ENCODE measurements at regions not wholly inside any gene's neighbourhood (a gene's known extent, or its start where the extent isn't known, plus 50 kb on each side); places are given as distances from the start of the nearest gene placed in this dataset.

GRCh38 chr2:212908031-212908430, 243.4 kb downstream of the IKZF2 start:
- no peak overlapping the region for H3K4me3 ChIP-seq
- no peaks in the 10 kb centered on the region for H3K27me3 ChIP-seq
- 92 to 96% methylated on average over 5 of the region's 5 CpGs for WGBS, 2 donors
- H3K4me1 ChIP-seq = peaks cover 0 to 5% (median 2%) of the 10 kb centered on the region in 4 donors
- intact Hi-C loops (cut with DNase I) = no loop called here
- TF ChIP-seq POLR2AphosphoS5 (IDR thresholded peaks at IDR 0.05) (no peak), CTCF (IDR thresholded peaks at IDR 0.05) (no peak), EP300 (IDR thresholded peaks at IDR 0.05) (no peak), POLR2A (IDR thresholded peaks at IDR 0.05) (no peak)
- H3K27ac ChIP-seq = no peak overlapping the region
- no peaks in the 10 kb centered on the region for H3K36me3 ChIP-seq
- no peak for DNase-seq
- no peaks in the 10 kb centered on the region for H3K9me3 ChIP-seq

GRCh38 chr2:212906620-212907019, 244.8 kb downstream of the IKZF2 start:
- DNase-seq = no peak
- intact Hi-C loops (cut with DNase I) = no loop called here
- TF ChIP-seq EP300 (IDR thresholded peaks at IDR 0.05) (no peak), POLR2A (IDR thresholded peaks at IDR 0.05) (no peak), CTCF (IDR thresholded peaks at IDR 0.05) (no peak), POLR2AphosphoS5 (IDR thresholded peaks at IDR 0.05) (no peak)
- no peak overlapping the region for H3K27ac ChIP-seq
- no peaks in the 10 kb centered on the region for H3K27me3 ChIP-seq
- 63 to 78% methylated on average over 5 of the region's 5 CpGs for WGBS, 2 donors
- no peaks in the 10 kb centered on the region for H3K36me3 ChIP-seq
- H3K4me1 ChIP-seq = no peaks in the 10 kb centered on the region
- H3K4me3 ChIP-seq = no peak overlapping the region
- no peaks in the 10 kb centered on the region for H3K9me3 ChIP-seq

DNA sequence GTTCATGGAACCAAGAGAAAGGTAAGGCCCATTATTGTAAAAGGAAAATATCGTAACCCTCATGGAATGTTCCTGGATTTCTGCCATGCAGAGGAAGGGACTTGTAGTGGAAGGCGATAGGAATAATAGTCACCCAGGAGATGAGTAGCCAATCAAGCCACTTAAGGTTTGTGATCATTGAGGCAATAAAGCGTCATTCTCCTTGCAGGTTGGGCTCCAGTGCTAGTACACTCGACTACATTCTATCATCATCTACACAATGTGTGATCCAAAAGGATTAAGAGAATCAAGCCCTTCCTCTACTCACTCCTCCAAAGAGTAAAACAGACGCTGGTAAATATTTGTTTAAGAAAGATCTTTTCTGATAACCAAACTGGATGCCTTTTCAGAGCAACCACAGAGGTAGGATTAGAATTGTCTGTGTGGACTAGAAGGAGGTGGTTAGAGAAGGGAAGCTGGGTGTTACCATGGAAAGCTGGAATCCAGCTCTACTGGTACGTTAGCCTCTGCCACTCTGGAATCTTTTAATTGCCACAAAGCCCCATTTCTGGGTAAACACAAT, 245.7 kb downstream of the IKZF2 start:
- Histone ChIP-seq H3K36me3 (no peaks in the 10 kb centered on the region), H3K9me3 (no peaks in the 10 kb centered on the region), H3K4me3 (no peak overlapping the region), H3K27ac (no peak overlapping the region), H3K4me1 (no peaks in the 10 kb centered on the region), H3K27me3 (no peaks in the 10 kb centered on the region)
- intact Hi-C loops (cut with DNase I) = no loop called here
- TF ChIP-seq CTCF (IDR thresholded peaks at IDR 0.05) = no peak
- TF ChIP-seq POLR2AphosphoS5 (IDR thresholded peaks at IDR 0.05) = no peak
- TF ChIP-seq EP300 (IDR thresholded peaks at IDR 0.05) = no peak
- no peak for TF ChIP-seq POLR2A (IDR thresholded peaks at IDR 0.05)
- DNase-seq = no peak
- 13 to 61% methylated on average over 6 of the region's 6 CpGs for WGBS, 2 donors

- H3K4me1 ChIP-seq = no peaks in the 10 kb centered on the region
- no peaks in the 10 kb centered on the region for H3K36me3 ChIP-seq
- 87 to 93% methylated on average over 2 of the region's 2 CpGs for WGBS, 2 donors
- no peak overlapping the region for H3K27ac ChIP-seq
- DNase-seq = no peak
- H3K9me3 ChIP-seq = no peaks in the 10 kb centered on the region
- intact Hi-C loops (cut with DNase I) = no loop called here
- H3K27me3 ChIP-seq = no peaks in the 10 kb centered on the region
- TF ChIP-seq POLR2A (IDR thresholded peaks at IDR 0.05) (no peak), POLR2AphosphoS5 (IDR thresholded peaks at IDR 0.05) (no peak), EP300 (IDR thresholded peaks at IDR 0.05) (no peak), CTCF (IDR thresholded peaks at IDR 0.05) (no peak)
- H3K4me3 ChIP-seq = no peak overlapping the region
Measured at GRCh38 chr2:212904646-212905045, 246.8 kb downstream of the IKZF2 start.

DNA sequence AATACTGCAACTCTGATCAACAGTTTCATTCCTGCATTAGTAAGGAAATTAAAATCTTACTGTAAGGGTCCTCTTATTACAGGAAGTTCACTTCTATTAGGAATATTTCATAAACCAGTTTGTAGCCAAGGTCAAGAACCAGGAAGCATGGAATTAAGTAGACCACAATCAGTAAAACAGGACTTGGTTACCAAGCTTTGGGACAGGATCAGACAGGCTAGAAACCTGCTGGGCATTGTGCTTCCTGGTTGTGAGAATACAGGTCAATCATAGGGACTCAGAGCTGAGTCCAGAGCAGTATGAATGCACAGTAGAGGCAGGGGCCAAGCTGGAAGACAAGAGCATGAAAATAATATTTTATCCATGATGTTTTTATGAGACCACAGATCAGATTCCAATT, 248.0 kb downstream of the IKZF2 start:
- H3K27ac ChIP-seq = no peak overlapping the region
- no peaks in the 10 kb centered on the region for H3K36me3 ChIP-seq
- TF ChIP-seq POLR2A (IDR thresholded peaks at IDR 0.05) = no peak
- no peak for TF ChIP-seq POLR2AphosphoS5 (IDR thresholded peaks at IDR 0.05)
- no peak for TF ChIP-seq EP300 (IDR thresholded peaks at IDR 0.05)
- no peaks in the 10 kb centered on the region for H3K9me3 ChIP-seq
- H3K4me1 ChIP-seq = no peaks in the 10 kb centered on the region
- intact Hi-C loops (cut with DNase I) = no loop called here
- H3K4me3 ChIP-seq = no peak overlapping the region
- H3K27me3 ChIP-seq = no peaks in the 10 kb centered on the region
- no peak for DNase-seq
